IPS-20b (cell line): ENCODE measurements at regions not wholly inside any gene's neighbourhood (a gene's known extent, or its start where the extent isn't known, plus 50 kb on each side); places are given as distances from the start of the nearest gene placed in this dataset.

Experiments used
- H3K27ac ChIP-seq: one replicate; pipeline ENCODE4 v1.5.1; 2013; ENCODE audit warnings: low read length
- H3K27me3 ChIP-seq: 2 replicates; pipeline ENCODE4 v1.6.1; 2013; ENCODE audit warnings: mild to moderate bottlenecking, low read length, inconsistent platforms; ENCODE audit not compliant: insufficient read depth
- H3K36me3 ChIP-seq: 2 replicates; pipeline ENCODE4 v1.6.1; 2013; ENCODE audit warnings: low read depth, mild to moderate bottlenecking, inconsistent platforms, low read length, moderate library complexity; ENCODE audit not compliant: insufficient read depth
- H3K4me1 ChIP-seq: 2 replicates; pipeline ENCODE4 v1.6.1; 2013; ENCODE audit warnings: mild to moderate bottlenecking, control low read depth, inconsistent platforms, low read length, moderate library complexity; ENCODE audit not compliant: insufficient read depth
- H3K4me3 ChIP-seq: 2 replicates; pipeline ENCODE4 v1.5.1; 2013; ENCODE audit warnings: mild to moderate bottlenecking, low read length, inconsistent platforms
- H3K9ac ChIP-seq: 2 replicates; pipeline ENCODE4 v1.6.1; 2013; ENCODE audit warnings: low read depth, mild to moderate bottlenecking, inconsistent platforms, low read length, moderate library complexity
- H3K9me3 ChIP-seq: 2 replicates; pipeline ENCODE4 v1.6.1; 2013; ENCODE audit warnings: mild to moderate bottlenecking, low read depth, low read length, inconsistent platforms; ENCODE audit not compliant: insufficient read depth

DNA sequence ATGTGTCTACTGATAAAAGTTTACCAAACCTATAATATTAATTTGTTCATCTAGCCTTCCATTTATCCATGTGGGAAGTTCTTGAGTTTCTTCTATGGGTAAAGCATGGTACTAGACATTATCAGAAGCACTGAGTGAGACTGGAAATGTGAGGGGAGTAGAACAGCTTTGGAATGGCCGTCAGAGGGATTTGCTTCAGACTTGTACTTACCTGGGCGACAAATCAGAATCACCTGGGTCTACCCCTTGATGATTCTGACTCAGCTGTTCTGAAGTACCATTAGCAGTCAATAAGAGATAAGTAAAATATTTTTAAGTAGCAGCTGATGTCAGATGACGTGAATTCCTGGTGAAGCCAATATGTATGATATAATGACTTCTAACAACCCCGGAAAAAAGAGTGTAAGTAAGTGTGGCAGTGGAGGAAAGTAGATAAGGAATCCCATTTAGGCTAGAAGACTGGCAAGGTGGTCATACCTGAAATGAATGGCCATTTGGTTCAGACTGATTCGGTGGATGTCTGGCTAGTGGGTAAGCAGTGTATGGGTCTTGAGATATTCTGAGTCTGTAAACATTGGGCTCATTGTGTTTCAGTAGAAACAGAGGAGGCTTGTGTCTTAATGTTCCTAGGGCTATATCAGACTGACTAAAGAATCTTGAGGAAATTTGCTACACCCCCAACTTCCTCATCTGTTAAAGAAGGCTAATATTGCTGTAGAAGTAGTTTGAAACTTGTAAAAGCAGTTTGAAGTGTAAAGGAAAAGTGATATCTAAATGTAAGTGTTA is 409.2 kb downstream of the NKX6-1 start:
- Histone ChIP-seq H3K27me3 (no peaks in the 10 kb centered on the region), H3K27ac (no peak overlapping the region)

DNA sequence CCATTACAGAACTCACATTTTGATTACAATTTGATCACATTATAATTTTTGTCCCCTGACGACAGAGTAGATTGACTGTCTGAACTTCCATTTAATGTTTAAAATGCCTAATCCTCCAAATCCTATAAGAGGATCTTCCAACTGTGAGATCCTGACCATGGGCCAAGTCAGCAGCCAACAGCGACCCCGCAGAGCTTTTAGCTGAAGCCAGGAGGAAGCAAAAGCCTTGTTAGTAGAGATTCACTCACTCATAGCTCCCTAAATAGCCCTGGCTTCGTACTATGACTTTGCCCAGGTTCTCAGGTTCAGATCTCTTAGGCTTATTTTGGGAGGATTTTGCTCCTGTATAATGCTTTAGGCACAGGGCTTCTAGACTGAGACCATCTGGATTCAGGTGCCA is 413.1 kb downstream of the NKX6-1 start:
- no peaks in the 10 kb centered on the region for H3K36me3 ChIP-seq
- H3K9me3 ChIP-seq = no peaks in the 10 kb centered on the region
- H3K27ac ChIP-seq = no peak overlapping the region
- no peaks in the 10 kb centered on the region for H3K4me1 ChIP-seq
- H3K4me3 ChIP-seq = no peak overlapping the region
- no peak overlapping the region for H3K9ac ChIP-seq
- no peaks in the 10 kb centered on the region for H3K27me3 ChIP-seq

More for the DNA sequence above, 409.2 kb downstream of the NKX6-1 start:
- Histone ChIP-seq H3K9ac (no peak overlapping the region), H3K36me3 (no peaks in the 10 kb centered on the region), H3K4me3 (no peak overlapping the region), H3K9me3 (no peaks in the 10 kb centered on the region), H3K4me1 (no peaks in the 10 kb centered on the region)

DNA sequence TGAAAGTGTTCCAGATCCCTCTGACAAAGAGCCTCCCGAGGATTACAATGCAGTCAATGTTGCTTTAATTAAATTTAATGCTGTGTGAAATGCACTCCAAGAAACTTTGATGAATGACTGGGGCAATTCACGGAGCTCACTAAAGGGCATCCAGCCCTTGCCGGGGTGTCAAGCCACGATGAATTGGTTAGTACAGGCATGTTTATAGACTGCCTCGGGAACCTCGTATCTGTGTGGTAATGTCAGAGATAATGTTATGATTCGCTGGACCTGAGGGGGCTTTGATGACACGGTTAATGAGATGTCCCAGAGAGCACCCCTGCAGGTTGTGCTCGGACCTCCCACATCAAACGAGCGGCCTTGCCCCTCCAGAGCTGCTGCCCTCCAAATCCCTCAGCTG is 428.8 kb downstream of the NKX6-1 start:
- Histone ChIP-seq H3K9ac (no peak overlapping the region), H3K4me1 (no peaks in the 10 kb centered on the region), H3K36me3 (no peaks in the 10 kb centered on the region), H3K4me3 (no peak overlapping the region), H3K9me3 (no peaks in the 10 kb centered on the region), H3K27me3 (no peaks in the 10 kb centered on the region), H3K27ac (no peak overlapping the region)

DNA sequence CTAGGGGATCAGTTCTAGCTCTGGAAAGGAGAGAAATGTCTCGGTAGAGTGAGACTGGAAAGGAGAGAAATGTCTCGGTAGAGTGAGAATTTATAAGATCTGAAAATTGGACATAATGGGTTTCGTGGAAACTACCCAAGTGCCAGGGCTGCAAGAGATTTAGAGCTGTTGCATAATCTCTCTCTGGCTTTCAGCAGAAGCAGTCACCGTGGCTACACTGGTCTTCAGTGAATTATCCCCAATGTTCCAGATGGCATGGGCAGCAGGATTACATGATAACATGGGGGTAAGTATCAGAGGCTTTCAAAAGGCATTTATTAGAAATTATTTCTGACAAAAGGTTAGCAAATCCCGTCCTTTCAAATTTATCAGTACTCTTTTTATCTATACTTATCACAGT is 435.5 kb downstream of the NKX6-1 start:
- Histone ChIP-seq H3K9ac (no peak overlapping the region), H3K9me3 (no peaks in the 10 kb centered on the region), H3K27me3 (no peaks in the 10 kb centered on the region), H3K4me1 (no peaks in the 10 kb centered on the region; the same call in 1 of the 2 replicates), H3K4me3 (no peak overlapping the region), H3K36me3 (no peaks in the 10 kb centered on the region), H3K27ac (no peak overlapping the region)

DNA sequence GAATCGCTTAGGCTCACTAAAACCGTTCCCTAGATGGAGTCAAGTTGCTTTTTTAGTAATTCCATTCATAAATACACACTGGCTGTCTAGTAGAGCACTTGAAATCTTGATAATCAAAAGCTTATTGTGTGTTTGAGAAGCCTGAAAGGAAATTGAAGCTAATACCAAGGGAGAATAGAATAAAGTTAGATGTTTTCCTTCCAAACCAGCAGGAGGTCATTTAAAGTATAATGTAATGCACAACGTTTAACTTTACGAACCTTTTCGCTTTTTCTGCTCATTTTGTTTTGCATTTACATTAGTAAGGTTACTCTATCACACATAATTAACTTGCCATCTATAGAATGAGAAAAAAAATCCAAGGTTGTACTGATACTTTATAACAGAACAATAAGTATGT is 440.9 kb downstream of the NKX6-1 start:
- Histone ChIP-seq H3K4me1 (peaks cover 8% of the 10 kb centered on the region; the same call in 1 of the 2 replicates), H3K27ac (no peak overlapping the region), H3K36me3 (no peaks in the 10 kb centered on the region), H3K9ac (no peak overlapping the region), H3K4me3 (no peak overlapping the region), H3K27me3 (no peaks in the 10 kb centered on the region), H3K9me3 (no peaks in the 10 kb centered on the region)

DNA sequence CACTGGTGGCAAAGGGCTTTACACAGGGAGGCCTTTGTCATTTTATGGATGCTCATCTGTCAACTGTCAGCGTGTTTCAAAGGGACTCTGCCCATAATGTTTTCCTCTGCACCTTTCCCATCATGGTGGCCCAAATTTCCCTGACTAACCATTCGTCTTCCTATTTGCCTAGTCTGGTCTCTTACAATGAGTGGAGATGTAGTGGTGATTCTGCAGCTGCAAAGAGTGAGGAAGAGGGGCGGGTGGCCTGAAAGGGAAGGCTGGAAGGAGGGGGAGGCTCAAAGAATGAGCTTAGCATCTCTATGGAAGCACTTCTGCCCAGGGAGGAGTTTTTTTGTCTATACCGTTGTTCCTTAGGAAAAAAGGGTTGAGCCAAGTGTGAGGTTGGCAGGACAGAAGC is 447.5 kb downstream of the NKX6-1 start:
- Histone ChIP-seq H3K4me1 (peaks cover 33% of the 10 kb centered on the region; the same call in 1 of the 2 replicates), H3K4me3 (no peak overlapping the region), H3K9ac (no peak overlapping the region), H3K27ac (no peak overlapping the region), H3K9me3 (no peaks in the 10 kb centered on the region), H3K27me3 (no peaks in the 10 kb centered on the region), H3K36me3 (no peaks in the 10 kb centered on the region)

DNA sequence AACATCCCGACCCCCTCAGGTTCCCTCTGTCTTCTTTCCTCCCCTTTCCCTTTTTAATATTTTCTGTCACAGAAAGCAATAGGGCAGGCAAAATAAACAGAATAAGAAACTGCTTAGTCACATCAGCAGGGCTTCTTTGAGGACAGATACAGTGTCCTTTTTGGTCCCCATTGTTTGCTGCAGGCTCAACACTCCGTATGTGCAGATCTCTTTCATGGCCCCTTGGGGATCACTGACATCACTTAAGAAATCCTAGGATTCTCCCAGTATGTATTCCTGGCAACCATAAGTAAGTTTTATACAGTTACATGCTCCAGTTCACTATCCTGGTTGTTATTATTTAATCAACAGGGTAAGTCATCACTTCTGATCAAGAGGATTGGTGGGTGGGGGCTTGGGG is 448.0 kb downstream of the NKX6-1 start:
- Histone ChIP-seq H3K4me1 (peaks cover 33% of the 10 kb centered on the region; the same call in 1 of the 2 replicates), H3K9me3 (no peaks in the 10 kb centered on the region), H3K36me3 (no peaks in the 10 kb centered on the region), H3K4me3 (no peak overlapping the region), H3K27ac (peak overlapping the region; percentile 4), H3K27me3 (no peaks in the 10 kb centered on the region), H3K9ac (peak overlapping the region; percentile 23; the same call in 1 of the 2 replicates)

DNA sequence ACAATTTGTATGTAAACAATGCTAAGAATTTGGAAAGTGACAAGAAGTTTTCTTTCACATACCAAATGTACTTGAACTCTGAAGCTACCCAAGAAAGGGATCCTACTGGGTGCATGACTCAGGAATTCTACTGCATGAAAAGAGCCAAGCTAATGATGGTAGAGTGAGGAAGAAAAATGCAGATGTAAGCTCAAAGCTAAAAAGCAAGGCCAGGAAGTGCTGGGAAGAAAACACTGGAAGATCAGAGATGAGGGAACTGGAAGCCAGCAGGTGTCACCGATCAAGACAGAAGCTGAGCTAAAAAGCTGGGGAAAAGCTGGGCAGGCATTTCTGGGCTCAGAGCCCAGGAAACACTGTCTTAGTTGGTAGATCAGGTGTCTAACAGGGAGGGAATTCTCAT is 449.1 kb downstream of the NKX6-1 start:
- Histone ChIP-seq H3K27me3 (no peaks in the 10 kb centered on the region), H3K9me3 (no peaks in the 10 kb centered on the region), H3K4me1 (peaks cover 33% of the 10 kb centered on the region; the same call in 1 of the 2 replicates), H3K9ac (peak overlapping the region; percentile 23; the same call in 1 of the 2 replicates), H3K4me3 (no peak overlapping the region; the same call in 1 of the 2 replicates), H3K36me3 (no peaks in the 10 kb centered on the region), H3K27ac (peak overlapping the region; percentile 4)

DNA sequence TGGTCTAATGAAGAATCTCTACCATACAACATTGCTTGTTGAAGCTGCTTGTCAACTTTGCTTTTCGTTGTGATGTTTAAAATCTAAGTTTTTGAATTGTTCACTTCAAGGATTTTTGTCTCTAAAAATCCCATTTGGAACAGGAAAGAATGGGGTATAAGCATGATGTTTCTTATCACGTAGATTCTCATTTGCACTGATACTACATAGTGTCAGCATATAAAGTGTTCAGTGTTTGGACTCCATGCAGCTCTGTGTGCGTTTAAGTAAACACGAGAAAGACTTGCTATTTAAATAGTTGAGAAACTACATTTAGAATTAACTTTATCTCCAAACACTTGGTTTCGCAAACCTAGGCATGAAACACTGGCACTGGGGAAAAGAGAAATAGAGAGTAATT is 452.5 kb downstream of the NKX6-1 start:
- Histone ChIP-seq H3K4me1 (peaks cover 25% of the 10 kb centered on the region; the same call in 1 of the 2 replicates), H3K27ac (no peak overlapping the region), H3K4me3 (no peak overlapping the region), H3K9ac (no peak overlapping the region), H3K36me3 (no peaks in the 10 kb centered on the region), H3K9me3 (no peaks in the 10 kb centered on the region), H3K27me3 (no peaks in the 10 kb centered on the region)

DNA sequence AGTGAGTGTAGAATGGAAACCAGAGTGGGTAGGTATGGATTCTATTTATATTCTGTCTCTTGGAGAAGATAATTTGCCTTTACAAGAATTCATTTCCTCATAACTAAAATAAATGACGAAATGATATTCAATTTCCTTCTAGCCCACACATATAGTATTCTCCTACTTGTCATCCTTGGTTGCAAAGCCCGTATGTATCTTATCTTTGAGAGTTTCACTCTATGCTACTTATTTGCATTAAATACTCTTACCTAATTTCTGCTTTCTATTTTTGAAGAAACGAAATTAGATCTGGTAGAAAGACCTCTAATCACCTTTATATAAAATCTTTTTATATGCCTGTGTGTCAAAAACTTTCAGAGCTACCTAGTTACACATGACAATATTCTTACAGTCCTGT is 457.7 kb downstream of the NKX6-1 start:
- no peaks in the 10 kb centered on the region for H3K4me1 ChIP-seq
- no peak overlapping the region for H3K27ac ChIP-seq
- no peaks in the 10 kb centered on the region for H3K36me3 ChIP-seq
- no peak overlapping the region for H3K9ac ChIP-seq
- no peak overlapping the region for H3K4me3 ChIP-seq
- H3K27me3 ChIP-seq = no peaks in the 10 kb centered on the region
- H3K9me3 ChIP-seq = no peaks in the 10 kb centered on the region

DNA sequence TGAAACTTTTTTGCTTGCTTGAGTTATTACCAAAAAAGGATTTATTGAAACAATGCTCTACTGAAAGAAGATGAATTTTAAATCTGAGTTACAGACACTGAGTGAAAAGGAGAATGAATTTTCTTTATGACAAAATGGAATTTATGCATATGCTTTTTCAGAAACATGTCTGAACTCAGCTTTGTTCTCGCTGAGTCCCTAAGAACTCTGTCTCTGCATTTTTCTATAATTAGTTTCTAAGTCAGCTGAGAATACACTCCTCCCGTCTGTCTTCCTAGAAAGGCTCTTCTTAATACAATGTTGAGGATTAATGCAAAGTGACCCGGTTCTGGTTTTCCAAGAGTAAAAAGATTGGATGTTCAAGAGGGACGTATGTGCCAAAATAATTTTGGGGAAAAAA is 463.5 kb downstream of the NKX6-1 start:
- H3K36me3 ChIP-seq = no peaks in the 10 kb centered on the region
- H3K4me1 ChIP-seq = no peaks in the 10 kb centered on the region
- H3K4me3 ChIP-seq = no peak overlapping the region
- no peak overlapping the region for H3K9ac ChIP-seq
- no peaks in the 10 kb centered on the region for H3K9me3 ChIP-seq
- H3K27ac ChIP-seq = no peak overlapping the region
- no peaks in the 10 kb centered on the region for H3K27me3 ChIP-seq

DNA sequence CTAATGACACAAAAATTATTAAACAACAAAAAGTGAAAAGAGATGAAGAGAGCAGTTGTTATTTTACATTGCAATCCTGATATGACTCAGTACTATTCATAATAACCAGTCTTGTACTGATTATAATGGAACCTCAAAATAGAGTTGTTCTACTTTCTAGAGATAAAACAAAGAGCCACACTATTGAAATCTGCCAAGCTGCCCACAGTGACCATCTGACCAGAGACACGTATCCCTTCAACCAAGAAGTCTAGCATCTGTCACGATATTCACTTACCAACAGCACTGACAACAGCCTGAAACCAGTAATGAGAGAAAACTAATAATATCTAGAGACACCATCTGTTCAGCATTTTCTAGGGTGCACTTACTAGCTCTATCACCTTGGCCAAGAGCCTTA is 466.7 kb downstream of the NKX6-1 start:
- Histone ChIP-seq H3K4me1 (no peaks in the 10 kb centered on the region), H3K27me3 (no peaks in the 10 kb centered on the region), H3K9ac (no peak overlapping the region), H3K9me3 (no peaks in the 10 kb centered on the region), H3K4me3 (no peak overlapping the region), H3K36me3 (no peaks in the 10 kb centered on the region), H3K27ac (no peak overlapping the region)
